ENCODE measurements at regions not wholly inside any gene's neighbourhood (a gene's known extent, or its start where the extent isn't known, plus 50 kb on each side); places are given as distances from the start of the nearest gene placed in this dataset.

DNA sequence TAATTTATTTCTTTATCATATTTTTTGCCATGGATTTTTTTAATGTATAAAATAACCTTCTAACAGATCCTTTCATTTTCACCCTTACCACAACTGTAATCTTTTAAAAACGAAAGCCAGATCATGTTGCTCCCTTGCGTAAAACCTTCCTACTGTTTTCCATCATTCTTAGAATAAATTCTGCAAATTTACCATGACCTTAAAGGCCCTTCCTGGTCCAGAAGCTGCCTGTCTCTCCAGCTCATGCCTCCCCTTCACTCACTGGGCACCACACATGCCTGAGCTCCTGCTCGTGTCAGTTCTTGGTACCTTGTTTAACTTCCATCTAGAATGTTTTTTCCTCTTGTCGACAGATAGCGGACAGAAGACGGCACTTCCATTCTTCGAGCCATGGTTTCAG, 245.0 kb upstream of the CDH5 start:
- dilution Hi-C loops (cut with HindIII; ENCODE audit: low sequenced_read_pairs, unreplicated experiment), result no loop called here
- Histone ChIP-seq H4K91ac (ENCODE audit: insufficient read depth, low read depth, low read length) (peak overlapping the region; percentile 71), H4K5ac (ENCODE audit: low read depth, low read length) (peak overlapping the region; percentile 59; the same call in 1 of the 2 replicates), H2AK5ac (ENCODE audit: low read depth, low read length) (peak overlapping the region; percentile 71; the same call in 1 of the 2 replicates), H3K23ac (ENCODE audit: low read depth, low read length) (no peak overlapping the region), H3K18ac (ENCODE audit: low read depth, low read length) (peak overlapping the region; percentile 65), H4K20me1 (ENCODE audit: insufficient read depth, low read length) (no peaks in the 10 kb centered on the region), H3K14ac (replicated peaks; ENCODE audit: low read depth, low read length) (0 out of 2 replicates have a peak overlapping the region, but pooled peaks have one; percentile 5), H2BK20ac (ENCODE audit: low read depth, low read length) (0 out of 2 replicates have a peak overlapping the region, but pooled peaks have one; percentile 29), H2AK9ac (replicated peaks; ENCODE audit: low read depth, low read length, poor library complexity) (peak overlapping the region; percentile 0), H3K9me3 (ENCODE audit: control insufficient read depth, insufficient read depth, low read length) (no peaks in the 10 kb centered on the region), H3K9me1 (ENCODE audit: insufficient read depth, low read length) (peaks cover 3% of the 10 kb centered on the region; the same call in 1 of the 2 replicates), H3K27ac (ENCODE audit: insufficient read depth, low read length) (peak overlapping the region; percentile 70; the same call in 1 of the 2 replicates), H3K4me3 (ENCODE audit: insufficient read depth, low read depth, low read length) (no peak overlapping the region), H3K4me1 (ENCODE audit: control insufficient read depth, insufficient read depth, low read length) (peaks cover 6% of the 10 kb centered on the region), H3K36me3 (ENCODE audit: control insufficient read depth, insufficient read depth, low read length) (no peaks in the 10 kb centered on the region), H3K79me1 (ENCODE audit: low read depth in 1 of 2, low read length in 2 of 2) (no peaks in the 10 kb centered on the region), H3K56ac (ENCODE audit: extremely low read depth, insufficient read depth, low read length) (no peak overlapping the region), H2AFZ (replicated peaks; ENCODE audit: low read length, poor library complexity) (no peak overlapping the region), H4K8ac (ENCODE audit: low read depth in 2 of 2, low read length in 2 of 2) (peak overlapping the region; percentile 26 to 28; a peak in 3 of 4 replicates), H2BK120ac (ENCODE audit: low read depth, low read length) (peak overlapping the region; percentile 54; the same call in 1 of the 2 replicates), H3K4ac (ENCODE audit: low read depth, low read length) (peak overlapping the region; percentile 34), H3K27me3 (ENCODE audit: control insufficient read depth, insufficient read depth, low read length) (no peaks in the 10 kb centered on the region), H2BK15ac (ENCODE audit: low read depth, low read length) (peak overlapping the region; percentile 27; the same call in 2 of the 3 replicates), H2BK5ac (ENCODE audit: low read depth, low read length, poor library complexity, severe bottlenecking) (no peak overlapping the region), H3K4me2 (ENCODE audit: low read depth, low read length) (no peak overlapping the region), H3K9ac (ENCODE audit: low read depth, low read length) (no peak overlapping the region)
- no TSS peak for BruUV-seq (replicated peaks)
- WGBS, 2 experiments (ENCODE audit: extremely low coverage in 2 of 2, insufficient read length in 1 of 2), result 74% methylated on average over 4 of the region's 7 CpGs; no CpG with 5 or more reads in 1 of the 2 experiments
- in situ Hi-C loops (cut with MboI; ENCODE audit: low sequenced_read_pairs), result no loop called here
- CTCF ChIA-PET, result no interaction called here
- intact Hi-C loops (cut with micrococcal nuclease), result no loop called here
- ATAC-seq (ENCODE audit: low read depth) (peak; percentile 44), DNase-seq (peak; percentile 13)
- TF ChIP-seq MXI1 (IDR thresholded peaks at IDR 0.05; ENCODE audit: borderline replicate concordance, low read depth, low read length) (no peak), CEBPB (IDR thresholded peaks at IDR 0.05; ENCODE audit: low read depth, low read length) (no peak), RAD21 (IDR thresholded peaks at IDR 0.05; ENCODE audit: low read length) (no peak)
- POLR2A ChIA-PET (ENCODE audit: unreplicated experiment), result interaction anchor here (1.0 kb wide), 1 partner anchor 9 kb away, joined by 3 read pairs; no protein-coding TSS in a partner anchor
